ENCODE measurements at regions not wholly inside any gene's neighbourhood (a gene's known extent, or its start where the extent isn't known, plus 50 kb on each side); places are given as distances from the start of the nearest gene placed in this dataset.

DNA sequence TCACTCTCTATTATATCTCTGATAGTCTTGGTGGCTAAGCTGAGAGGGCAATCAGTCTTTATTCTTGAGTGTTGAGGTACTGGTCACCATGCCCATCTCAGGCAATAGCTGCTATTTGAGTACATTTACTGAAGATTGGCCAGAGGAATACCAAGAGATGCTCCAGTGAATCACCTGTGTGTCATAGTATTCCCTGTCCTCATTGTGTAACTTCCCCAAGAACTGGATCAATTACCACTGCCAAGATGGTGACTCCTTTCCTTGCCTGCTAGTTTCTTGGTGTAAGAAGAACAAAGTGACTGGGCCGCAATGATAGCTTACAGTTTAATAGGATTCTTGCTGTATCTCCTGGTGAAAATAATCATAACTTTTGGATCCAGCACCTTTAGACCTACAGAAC lies 418.7 kb upstream of the KIF2A start:
- Histone ChIP-seq H3K27me3 (no peaks in the 10 kb centered on the region), H3K27ac (no peak overlapping the region), H3K4me3 (replicated peaks in 1 of 3) (no peak overlapping the region), H3K9me3 (no peaks in the 10 kb centered on the region), H3K36me3 (no peaks in the 10 kb centered on the region), H3K4me1 (no peaks in the 10 kb centered on the region)
- 100% methylated on average over 1 of the region's 1 CpG for WGBS, 2 donors
- DNase-seq = no peak
- TF ChIP-seq POLR2A (IDR thresholded peaks at IDR 0.05) = no peak
- intact Hi-C loops (cut with DNase I) = no loop called here

DNA sequence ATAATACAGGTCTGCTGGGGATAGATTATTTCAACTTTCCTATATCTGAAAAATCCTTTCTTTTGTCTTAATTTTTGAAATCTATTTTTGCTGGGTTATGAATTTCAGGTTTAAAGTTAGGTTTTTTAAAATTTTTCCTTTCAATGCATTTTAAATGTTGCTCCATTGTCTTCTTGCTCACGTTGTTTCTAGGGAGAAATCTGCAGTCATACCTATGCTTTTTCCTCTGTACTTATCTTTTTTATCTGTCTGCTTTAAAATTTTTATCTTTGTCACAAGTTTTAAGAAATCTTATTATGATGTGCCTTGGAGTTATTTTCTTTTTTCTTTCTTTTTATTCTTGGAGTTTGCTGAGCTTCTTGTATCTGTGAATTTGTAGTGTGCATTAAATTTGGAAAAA lies 412.0 kb upstream of the KIF2A start:
- no peak for TF ChIP-seq POLR2A (IDR thresholded peaks at IDR 0.05)
- TF ChIP-seq, protein P1, sequence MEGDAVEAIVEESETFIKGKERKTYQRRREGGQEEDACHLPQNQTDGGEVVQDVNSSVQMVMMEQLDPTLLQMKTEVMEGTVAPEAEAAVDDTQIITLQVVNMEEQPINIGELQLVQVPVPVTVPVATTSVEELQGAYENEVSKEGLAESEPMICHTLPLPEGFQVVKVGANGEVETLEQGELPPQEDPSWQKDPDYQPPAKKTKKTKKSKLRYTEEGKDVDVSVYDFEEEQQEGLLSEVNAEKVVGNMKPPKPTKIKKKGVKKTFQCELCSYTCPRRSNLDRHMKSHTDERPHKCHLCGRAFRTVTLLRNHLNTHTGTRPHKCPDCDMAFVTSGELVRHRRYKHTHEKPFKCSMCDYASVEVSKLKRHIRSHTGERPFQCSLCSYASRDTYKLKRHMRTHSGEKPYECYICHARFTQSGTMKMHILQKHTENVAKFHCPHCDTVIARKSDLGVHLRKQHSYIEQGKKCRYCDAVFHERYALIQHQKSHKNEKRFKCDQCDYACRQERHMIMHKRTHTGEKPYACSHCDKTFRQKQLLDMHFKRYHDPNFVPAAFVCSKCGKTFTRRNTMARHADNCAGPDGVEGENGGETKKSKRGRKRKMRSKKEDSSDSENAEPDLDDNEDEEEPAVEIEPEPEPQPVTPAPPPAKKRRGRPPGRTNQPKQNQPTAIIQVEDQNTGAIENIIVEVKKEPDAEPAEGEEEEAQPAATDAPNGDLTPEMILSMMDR (IDR thresholded peaks at IDR 0.05) = no peak
- H3K4me1 ChIP-seq = no peaks in the 10 kb centered on the region
- H3K27ac ChIP-seq = no peak overlapping the region
- no peaks in the 10 kb centered on the region for H3K27me3 ChIP-seq
- no peaks in the 10 kb centered on the region for H3K36me3 ChIP-seq
- no peak for DNase-seq
- WGBS, 2 donors = 63 to 68% methylated on average over 1 of the region's 1 CpG
- intact Hi-C loops (cut with DNase I) = no loop called here
- no peaks in the 10 kb centered on the region for H3K9me3 ChIP-seq
- no peak overlapping the region for H3K4me3 ChIP-seq (replicated peaks in 1 of 3)

DNA sequence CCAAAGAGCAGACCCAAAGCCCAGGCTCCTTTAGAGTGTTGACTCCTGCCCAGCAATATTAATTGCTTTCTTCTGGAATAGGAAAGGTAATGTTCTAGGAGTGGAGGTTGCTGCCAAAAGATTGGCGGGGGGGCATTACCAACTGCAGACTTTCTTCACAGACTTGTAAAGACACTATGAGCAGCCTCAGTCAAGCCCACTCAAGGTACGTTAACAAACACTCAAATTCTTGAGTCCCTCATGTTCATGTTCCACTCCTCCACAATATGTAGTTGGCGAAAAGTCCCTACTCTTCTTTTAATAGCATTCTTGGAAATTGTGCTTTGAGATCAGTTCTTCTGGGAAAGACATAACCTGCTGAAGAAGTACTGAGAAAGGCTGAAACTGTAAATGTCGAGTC lies 409.2 kb upstream of the KIF2A start:
- no peaks in the 10 kb centered on the region for H3K36me3 ChIP-seq
- H3K27ac ChIP-seq = no peak overlapping the region
- DNase-seq = no peak
- TF ChIP-seq POLR2A (IDR thresholded peaks at IDR 0.05) = no peak
- TF ChIP-seq, protein P1 (IDR thresholded peaks at IDR 0.05) = no peak
- WGBS, 2 donors = 74% methylated on average over 4 of the region's 4 CpGs
- H3K4me3 ChIP-seq (replicated peaks in 1 of 3) = no peak overlapping the region
- no peaks in the 10 kb centered on the region for H3K9me3 ChIP-seq
- H3K27me3 ChIP-seq = no peaks in the 10 kb centered on the region
- H3K4me1 ChIP-seq = no peaks in the 10 kb centered on the region
- intact Hi-C loops (cut with DNase I) = no loop called here

DNA sequence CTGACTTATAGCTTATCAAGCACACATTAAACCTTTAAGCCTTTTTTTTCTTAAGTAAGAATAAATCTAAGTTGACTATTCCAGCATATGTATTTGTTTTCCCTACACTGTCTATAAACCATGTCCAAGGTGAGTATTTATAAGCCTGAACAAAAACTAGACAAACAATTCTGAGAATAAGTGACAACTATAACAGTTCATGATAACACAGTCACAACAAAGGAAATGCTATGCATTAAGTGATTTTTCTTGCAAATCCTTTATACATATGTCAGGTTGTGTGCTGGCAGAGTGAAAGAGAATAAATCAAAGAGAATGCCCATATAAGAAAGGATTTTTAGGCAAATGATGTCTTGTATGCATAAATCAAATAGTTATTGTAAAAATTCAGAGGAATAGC lies 408.8 kb upstream of the KIF2A start:
- Histone ChIP-seq H3K9me3 (no peaks in the 10 kb centered on the region), H3K4me3 (replicated peaks in 1 of 3) (no peak overlapping the region), H3K27ac (no peak overlapping the region), H3K4me1 (no peaks in the 10 kb centered on the region), H3K36me3 (no peaks in the 10 kb centered on the region), H3K27me3 (no peaks in the 10 kb centered on the region)
- TF ChIP-seq POLR2A (IDR thresholded peaks at IDR 0.05) = no peak
- TF ChIP-seq, protein P1 (IDR thresholded peaks at IDR 0.05) = no peak
- DNase-seq = no peak
- intact Hi-C loops (cut with DNase I) = no loop called here

DNA sequence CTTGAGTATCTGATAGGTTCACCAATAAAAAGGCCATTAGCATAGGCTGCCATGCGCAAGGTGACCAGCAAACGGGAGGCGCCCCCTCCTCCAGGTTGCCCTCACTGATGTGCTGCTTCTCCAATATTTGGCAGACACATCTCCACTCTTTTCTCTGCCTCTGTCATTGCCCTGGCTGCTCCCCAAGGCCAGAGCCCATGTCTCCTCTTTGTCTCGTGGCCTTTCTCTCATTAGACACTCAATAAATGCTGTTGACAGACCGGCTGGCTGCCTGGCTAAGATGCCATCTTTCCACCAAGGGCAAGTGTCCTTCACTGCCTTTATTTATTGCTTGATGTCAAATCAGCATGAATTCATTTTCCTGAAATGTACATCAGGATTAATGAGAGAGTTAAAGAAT lies 404.0 kb upstream of the KIF2A start:
- H3K27ac ChIP-seq = no peak overlapping the region
- DNase-seq = no peak
- H3K9me3 ChIP-seq = no peaks in the 10 kb centered on the region
- no peaks in the 10 kb centered on the region for H3K4me1 ChIP-seq
- intact Hi-C loops (cut with DNase I) = no loop called here
- 87 to 88% methylated on average over 5 of the region's 5 CpGs for WGBS, 2 donors
- TF ChIP-seq, protein P1 (IDR thresholded peaks at IDR 0.05) = no peak
- no peak for TF ChIP-seq POLR2A (IDR thresholded peaks at IDR 0.05)
- no peaks in the 10 kb centered on the region for H3K36me3 ChIP-seq
- H3K4me3 ChIP-seq (replicated peaks in 1 of 3) = no peak overlapping the region
- no peaks in the 10 kb centered on the region for H3K27me3 ChIP-seq

DNA sequence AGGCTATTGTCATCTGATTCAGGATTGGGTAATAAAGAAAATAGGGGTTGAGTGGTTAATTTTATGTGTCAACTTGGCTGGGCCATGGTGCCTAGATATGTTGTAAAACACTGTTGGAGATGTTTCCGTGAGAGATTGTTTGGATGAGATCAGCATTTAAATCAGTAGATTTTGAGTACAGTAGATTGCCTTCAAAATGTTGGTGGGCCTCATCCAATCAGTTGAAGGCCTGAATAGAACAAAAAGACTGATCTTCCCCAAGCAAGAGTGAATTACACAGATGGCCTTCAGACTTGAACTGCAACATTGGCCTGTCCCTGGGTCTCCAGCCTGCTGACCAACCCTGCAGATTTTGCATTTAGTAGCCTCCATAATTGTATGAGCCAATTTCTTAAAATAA lies 401.3 kb upstream of the KIF2A start:
- H3K4me3 ChIP-seq (replicated peaks in 1 of 3) = no peak overlapping the region
- H3K9me3 ChIP-seq = no peaks in the 10 kb centered on the region
- no peak for DNase-seq
- no peaks in the 10 kb centered on the region for H3K27me3 ChIP-seq
- no peaks in the 10 kb centered on the region for H3K36me3 ChIP-seq
- intact Hi-C loops (cut with DNase I) = no loop called here
- WGBS, 2 donors = 85 to 97% methylated on average over 1 of the region's 1 CpG
- TF ChIP-seq, protein P1 (IDR thresholded peaks at IDR 0.05) = no peak
- TF ChIP-seq POLR2A (IDR thresholded peaks at IDR 0.05) = no peak
- H3K4me1 ChIP-seq = no peaks in the 10 kb centered on the region
- H3K27ac ChIP-seq = no peak overlapping the region
